GM12875 (cell line): ENCODE measurements at regions not wholly inside any gene's neighbourhood (a gene's known extent, or its start where the extent isn't known, plus 50 kb on each side); places are given as distances from the start of the nearest gene placed in this dataset.

Source experiments
- H3K4me3 ChIP-seq: one replicate; pipeline ENCODE4 v1.5.1; 2011; ENCODE audit warnings: low read depth, low read length, control low read depth
- CTCF ChIP-seq: IDR thresholded peaks from 2 replicates; pipeline ENCODE4 v1.5.1; 2011; ENCODE audit warnings: low read depth, mild to moderate bottlenecking, control low read depth, inconsistent platforms, low read length, moderate library complexity, borderline replicate concordance; ENCODE audit not compliant: insufficient read depth

GRCh38 chr2:81672516-81672915, 1368.0 kb upstream of the LRRTM1 start:
- TF ChIP-seq CTCF = no peak
- H3K4me3 ChIP-seq = no peak overlapping the region

DNA sequence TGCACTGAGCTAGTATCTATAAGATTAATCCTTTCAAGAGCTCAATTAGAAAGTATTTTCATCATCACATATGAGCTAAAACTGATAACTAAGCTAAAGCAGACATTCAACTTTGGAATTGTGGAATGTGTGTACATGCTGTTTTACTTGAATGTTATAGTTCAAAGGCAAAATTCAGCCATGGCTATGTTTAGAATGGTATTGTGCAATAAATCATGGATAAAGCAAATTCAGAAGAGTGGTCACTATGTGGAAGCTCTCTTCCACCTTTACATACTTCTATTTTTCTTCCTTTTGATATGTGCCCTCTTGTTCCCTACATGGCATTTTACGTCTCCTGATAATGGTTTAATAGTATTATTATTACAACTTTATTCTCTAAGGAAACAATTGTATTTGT, 1366.3 kb upstream of the LRRTM1 start:
- TF ChIP-seq CTCF = no peak
- H3K4me3 ChIP-seq = no peak overlapping the region

GRCh38 chr2:81661081-81661480, 1356.5 kb upstream of the LRRTM1 start:
- H3K4me3 ChIP-seq = no peak overlapping the region
- no peak for TF ChIP-seq CTCF

DNA sequence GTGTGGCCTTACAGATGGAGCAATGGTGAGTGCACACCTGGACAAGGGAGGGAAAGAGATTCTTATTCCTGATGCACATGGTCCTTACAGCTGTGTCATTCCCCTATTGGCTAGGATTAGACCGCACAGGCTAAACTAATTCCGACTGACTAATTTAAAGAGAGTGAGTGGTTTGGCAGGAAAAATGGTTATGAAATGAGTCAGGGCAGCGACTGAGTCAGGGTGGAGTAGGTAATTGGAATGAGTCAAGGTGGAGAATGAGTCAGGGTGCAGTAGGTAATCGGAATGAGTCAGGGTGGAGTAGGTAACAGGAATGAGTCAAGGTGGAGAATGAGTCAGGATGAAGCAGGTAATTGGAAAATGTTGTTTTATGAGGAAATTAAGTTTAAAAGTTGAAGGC, 1353.7 kb upstream of the LRRTM1 start:
- H3K4me3 ChIP-seq = no peak overlapping the region
- TF ChIP-seq CTCF = no peak

GRCh38 chr2:81650048-81650971, 1345.8 kb upstream of the LRRTM1 start:
- no peak for TF ChIP-seq CTCF
- H3K4me3 ChIP-seq = no peak overlapping the region

DNA sequence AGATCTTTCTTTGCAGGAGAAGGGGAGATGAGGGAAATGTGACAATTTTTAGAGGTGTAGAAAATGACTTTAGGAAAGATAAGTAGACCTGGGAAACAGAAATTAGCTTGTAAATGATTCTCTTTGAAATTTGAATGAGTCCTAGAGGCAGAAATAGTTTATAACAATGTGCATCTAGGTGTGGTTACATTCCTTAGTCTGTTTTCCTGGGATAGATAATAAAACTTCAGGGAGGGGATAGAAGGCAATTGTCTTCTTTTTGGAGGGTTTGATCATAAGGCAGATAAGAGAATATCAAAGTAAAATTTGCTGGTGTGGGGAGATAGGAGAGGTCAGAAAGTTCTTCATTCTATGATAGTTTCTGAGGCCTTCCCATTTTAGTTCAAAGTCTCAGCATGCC, 1344.3 kb upstream of the LRRTM1 start:
- no peak for TF ChIP-seq CTCF
- no peak overlapping the region for H3K4me3 ChIP-seq

GRCh38 chr2:81648370-81648769, 1343.8 kb upstream of the LRRTM1 start:
- TF ChIP-seq CTCF = no peak
- H3K4me3 ChIP-seq = no peak overlapping the region
